Stomach smooth muscle (tissue), 2 donors: ENCODE measurements at regions not wholly inside any gene's neighbourhood (a gene's known extent, or its start where the extent isn't known, plus 50 kb on each side); places are given as distances from the start of the nearest gene placed in this dataset.
"Not testable (repeated sequence)": the region's sequence is repeated elsewhere in the genome, so short reads cannot be mapped to it uniquely, and the experiment has no call there.

Experiments used
- H3K27ac ChIP-seq: one replicate; pipeline ENCODE4 v1.7.0; 2013; ENCODE audit warnings: mild to moderate bottlenecking, low read length, inconsistent platforms
- H3K27me3 ChIP-seq, 2 donors: one replicate each; pipeline ENCODE4 v1.7.0; 2013; ENCODE audit warnings: low read length in 2 of 2; ENCODE audit not compliant: insufficient read depth in 2 of 2, control insufficient read depth in 1 of 2
- H3K36me3 ChIP-seq, 2 donors: one replicate each; pipeline ENCODE4 v1.7.0; 2013; ENCODE audit warnings: low read length in 2 of 2; ENCODE audit not compliant: control insufficient read depth in 2 of 2, insufficient read depth in 2 of 2
- H3K4me1 ChIP-seq: one replicate; pipeline ENCODE4 v1.7.0; 2013; ENCODE audit warnings: low read length; ENCODE audit not compliant: control insufficient read depth, insufficient read depth
- H3K4me3 ChIP-seq, 2 donors: one replicate each; pipeline ENCODE4 v1.7.0; 2013; ENCODE audit warnings: low read length in 2 of 2
- H3K9ac ChIP-seq, 2 donors: one replicate each; pipeline ENCODE4 v1.7.0; 2013; ENCODE audit warnings: low read length in 2 of 2, mild to moderate bottlenecking in 1 of 2
- H3K9me3 ChIP-seq, 2 donors: one replicate each; pipeline ENCODE4 v1.7.0; 2013; ENCODE audit warnings: low read length in 2 of 2; ENCODE audit not compliant: control insufficient read depth in 2 of 2
- donor health status: healthy.
- donor health status: Pancreatic carcinoma.

GRCh38 chr2:242079792-242080191 lies 210.3 kb downstream of the RTP5 start:
- not testable (repeated sequence) for H3K4me3 ChIP-seq, H3K9ac ChIP-seq, H3K27me3 ChIP-seq, H3K9me3 ChIP-seq, H3K4me1 ChIP-seq, H3K36me3 ChIP-seq, H3K27ac ChIP-seq

- not testable (repeated sequence) for H3K9ac ChIP-seq, H3K27ac ChIP-seq, H3K27me3 ChIP-seq, H3K36me3 ChIP-seq, H3K4me1 ChIP-seq, H3K9me3 ChIP-seq, H3K4me3 ChIP-seq
Measured at GRCh38 chr2:242080575-242081214, 211.2 kb downstream of the RTP5 start.

GRCh38 chr2:242084034-242084433 lies 214.5 kb downstream of the RTP5 start:
- H3K9ac ChIP-seq, H3K27ac ChIP-seq, H3K36me3 ChIP-seq, H3K27me3 ChIP-seq, H3K9me3 ChIP-seq, H3K4me3 ChIP-seq, H3K4me1 ChIP-seq: not testable (repeated sequence)

GRCh38 chr2:242085024-242085674 lies 215.6 kb downstream of the RTP5 start:
- H3K9ac ChIP-seq, H3K27me3 ChIP-seq, H3K36me3 ChIP-seq, H3K27ac ChIP-seq, H3K9me3 ChIP-seq, H3K4me3 ChIP-seq, H3K4me1 ChIP-seq: not testable (repeated sequence)

GRCh38 chr2:242085941-242086621 lies 216.6 kb downstream of the RTP5 start:
- Histone ChIP-seq H3K4me1 (peaks cover 3% of the 10 kb centered on the region), H3K36me3 (no peaks in the 10 kb centered on the region), H3K27me3 (no peaks in the 10 kb centered on the region), H3K9me3 (no peaks in the 10 kb centered on the region), H3K4me3 (no peak overlapping the region), H3K9ac (no peak overlapping the region), H3K27ac (no peak overlapping the region)

GRCh38 chr2:242088044-242088443 lies 218.5 kb downstream of the RTP5 start:
- not testable (repeated sequence) for H3K27me3 ChIP-seq, H3K36me3 ChIP-seq, H3K27ac ChIP-seq, H3K9me3 ChIP-seq, H3K4me1 ChIP-seq
- peak overlapping the region in 1 of 2 donors; percentile 42 for H3K9ac ChIP-seq
- peak overlapping the region; percentile 59 to 69 for H3K4me3 ChIP-seq

- Histone ChIP-seq H3K9me3 (no peaks in the 10 kb centered on the region), H3K4me1 (peaks cover 3% of the 10 kb centered on the region), H3K27me3 (no peaks in the 10 kb centered on the region), H3K36me3 (no peaks in the 10 kb centered on the region), H3K27ac (no peak overlapping the region), H3K9ac (peak overlapping the region; percentile 47 to 68), H3K4me3 (peak overlapping the region; percentile 62 to 79)
Measured at GRCh38 chr2:242088471-242089212, 219.1 kb downstream of the RTP5 start.

GRCh38 chr2:242089213-242089549 lies 219.7 kb downstream of the RTP5 start:
- H3K27me3 ChIP-seq, H3K27ac ChIP-seq, H3K9ac ChIP-seq, H3K9me3 ChIP-seq, H3K36me3 ChIP-seq, H3K4me1 ChIP-seq: not testable (repeated sequence)
- H3K4me3 ChIP-seq: peak overlapping the region; percentile 62 to 79

GRCh38 chr2:242097278-242097677 lies 227.7 kb downstream of the RTP5 start:
- not testable (repeated sequence) for H3K27ac ChIP-seq, H3K27me3 ChIP-seq, H3K9me3 ChIP-seq, H3K4me3 ChIP-seq, H3K4me1 ChIP-seq, H3K9ac ChIP-seq
- peaks cover 13 to 16% of the 10 kb centered on the region in 2 donors for H3K36me3 ChIP-seq

GRCh38 chr2:242098034-242098433 lies 228.5 kb downstream of the RTP5 start:
- Histone ChIP-seq H3K36me3 (peaks cover 13 to 16% of the 10 kb centered on the region in 2 donors), H3K9ac (no peak overlapping the region), H3K4me3 (no peak overlapping the region), H3K4me1 (no peaks in the 10 kb centered on the region), H3K9me3 (no peaks in the 10 kb centered on the region), H3K27me3 (no peaks in the 10 kb centered on the region), H3K27ac (no peak overlapping the region)
